ENCODE measurements at regions not wholly inside any gene's neighbourhood (a gene's known extent, or its start where the extent isn't known, plus 50 kb on each side); places are given as distances from the start of the nearest gene placed in this dataset.

GRCh38 chr17:69800870-69801269 is 274.2 kb upstream of the KCNJ16 start:
- Histone ChIP-seq H3K4me3 (ENCODE audit: low read length) (no peak overlapping the region), H3K4me1 (ENCODE audit: control insufficient read depth in 2 of 2, insufficient read depth in 2 of 2, low read length in 2 of 2) (no peaks in the 10 kb centered on the region), H3K27ac (ENCODE audit: low read depth, low read length) (no peak overlapping the region), H3K27me3 (ENCODE audit: control insufficient read depth in 2 of 2, insufficient read depth in 2 of 2, low read length in 2 of 2) (no peaks in the 10 kb centered on the region), H3K9me3 (ENCODE audit: control insufficient read depth in 2 of 3, low read length in 3 of 3) (no peaks in the 10 kb centered on the region), H3K36me3 (ENCODE audit: control insufficient read depth in 2 of 3, insufficient read depth in 3 of 3, low read length in 3 of 3) (no peaks in the 10 kb centered on the region)
- intact Hi-C loops (cut with micrococcal nuclease), result no loop called here
- ChIA-PET CTCF (no interaction called here), POLR2A (no interaction called here)
- H3K36me3 Mint-ChIP-seq, result no peaks in the 10 kb centered on the region
- no peak for ATAC-seq
- H3K9me3 Mint-ChIP-seq, result peaks cover 0 to 23% (median 16%) of the 10 kb centered on the region in 11 donors
- H3K4me3 Mint-ChIP-seq, result no peak overlapping the region
- no peak overlapping the region for H3K27ac Mint-ChIP-seq
- DNase-seq, result no peak
- no peaks in the 10 kb centered on the region for H3K4me1 Mint-ChIP-seq
- no peaks in the 10 kb centered on the region for H3K27me3 Mint-ChIP-seq

DNA sequence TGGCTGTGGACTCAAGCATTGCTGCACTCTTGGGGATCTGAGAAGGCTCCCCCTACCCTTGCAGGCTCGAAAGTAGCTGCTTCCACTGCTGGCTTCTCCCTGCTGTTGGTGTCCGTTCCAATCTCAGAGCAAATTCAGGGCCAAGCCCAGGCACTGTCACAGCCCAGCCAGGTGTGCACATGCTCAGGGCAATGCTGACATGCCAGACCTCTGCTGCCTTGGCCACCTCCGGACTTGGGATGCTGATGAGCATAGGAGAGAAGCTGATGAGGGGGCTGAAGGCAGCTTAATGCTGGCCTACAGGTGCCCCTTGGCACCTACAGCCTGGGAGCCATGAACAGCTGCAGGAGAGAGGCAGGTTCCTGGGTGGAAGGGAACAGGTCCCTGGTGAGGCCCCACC is 273.7 kb upstream of the KCNJ16 start:
- intact Hi-C loops (cut with micrococcal nuclease), result no loop called here
- no peaks in the 10 kb centered on the region for H3K36me3 ChIP-seq (ENCODE audit: control insufficient read depth in 2 of 3, insufficient read depth in 3 of 3, low read length in 3 of 3)
- H3K27ac Mint-ChIP-seq, result no peak overlapping the region
- no peaks in the 10 kb centered on the region for H3K27me3 Mint-ChIP-seq
- H3K4me3 ChIP-seq (ENCODE audit: low read length), result no peak overlapping the region
- POLR2A ChIA-PET, result no interaction called here
- CTCF ChIA-PET, result no interaction called here
- H3K9me3 Mint-ChIP-seq, result peaks cover 0 to 23% (median 16%) of the 10 kb centered on the region in 11 donors
- H3K27me3 ChIP-seq (ENCODE audit: control insufficient read depth in 2 of 2, insufficient read depth in 2 of 2, low read length in 2 of 2), result no peaks in the 10 kb centered on the region
- no peak overlapping the region for H3K27ac ChIP-seq (ENCODE audit: low read depth, low read length)
- no peaks in the 10 kb centered on the region for H3K36me3 Mint-ChIP-seq
- no peak overlapping the region for H3K4me3 Mint-ChIP-seq
- H3K4me1 ChIP-seq (ENCODE audit: control insufficient read depth in 2 of 2, insufficient read depth in 2 of 2, low read length in 2 of 2), result no peaks in the 10 kb centered on the region
- H3K9me3 ChIP-seq (ENCODE audit: control insufficient read depth in 2 of 3, low read length in 3 of 3), result no peaks in the 10 kb centered on the region
- ATAC-seq (no peak), DNase-seq (no peak)
- H3K4me1 Mint-ChIP-seq, result no peaks in the 10 kb centered on the region

DNA sequence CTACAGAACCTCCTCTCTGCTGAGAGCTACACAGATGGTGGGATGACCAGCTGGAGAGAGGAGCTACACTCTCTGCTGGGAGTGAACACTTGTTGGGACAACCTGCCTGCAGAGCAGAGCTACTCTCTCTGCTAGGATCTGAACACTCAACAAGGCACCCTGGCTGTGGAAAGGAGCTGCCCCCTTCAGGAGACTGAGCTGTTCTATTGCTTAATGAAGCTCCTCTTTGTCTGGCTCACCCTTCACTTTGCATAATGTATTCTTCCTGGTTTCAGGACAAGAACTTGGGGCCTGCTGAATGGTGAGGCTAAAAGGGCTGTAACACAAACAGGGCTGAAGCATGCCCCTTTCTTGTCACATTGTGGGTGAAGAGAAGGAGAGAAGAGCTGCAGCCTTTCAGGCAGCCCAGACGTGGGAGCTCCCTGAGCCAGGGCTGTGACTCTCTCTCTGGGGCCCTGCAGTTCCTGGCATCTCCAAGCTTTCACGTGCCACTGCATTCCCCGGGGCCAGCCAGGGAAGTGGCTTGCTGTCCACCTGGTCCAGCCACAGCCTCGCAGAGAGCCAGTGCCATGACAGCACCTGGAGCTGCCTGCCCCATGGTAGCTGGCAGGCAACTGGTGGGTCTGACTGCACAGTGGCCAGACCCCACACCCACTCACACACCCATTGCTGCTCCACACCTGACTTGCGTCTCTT is 272.8 kb upstream of the KCNJ16 start:
- Histone ChIP-seq H3K27ac (ENCODE audit: low read depth, low read length) (no peak overlapping the region), H3K4me1 (ENCODE audit: control insufficient read depth in 2 of 2, insufficient read depth in 2 of 2, low read length in 2 of 2) (no peaks in the 10 kb centered on the region), H3K4me3 (ENCODE audit: low read length) (no peak overlapping the region), H3K36me3 (ENCODE audit: control insufficient read depth in 2 of 3, insufficient read depth in 3 of 3, low read length in 3 of 3) (no peaks in the 10 kb centered on the region), H3K27me3 (ENCODE audit: control insufficient read depth in 2 of 2, insufficient read depth in 2 of 2, low read length in 2 of 2) (no peaks in the 10 kb centered on the region), H3K9me3 (ENCODE audit: control insufficient read depth in 2 of 3, low read length in 3 of 3) (no peaks in the 10 kb centered on the region)
- intact Hi-C loops (cut with micrococcal nuclease), result no loop called here
- no peaks in the 10 kb centered on the region for H3K36me3 Mint-ChIP-seq
- H3K9me3 Mint-ChIP-seq, result peaks cover 0 to 23% (median 16%) of the 10 kb centered on the region in 11 donors
- H3K4me3 Mint-ChIP-seq, result no peak overlapping the region
- no peaks in the 10 kb centered on the region for H3K27me3 Mint-ChIP-seq
- CTCF ChIA-PET, result no interaction called here
- no peaks in the 10 kb centered on the region for H3K4me1 Mint-ChIP-seq
- H3K27ac Mint-ChIP-seq, result no peak overlapping the region
- POLR2A ChIA-PET, result no interaction called here
- DNase-seq (no peak), ATAC-seq (no peak)

GRCh38 chr17:69809331-69809730 is 265.7 kb upstream of the KCNJ16 start:
- Mint-ChIP-seq H3K27ac (no peak overlapping the region), H3K9me3 (peaks cover 0 to 8% (median 0%) of the 10 kb centered on the region in 11 donors), H3K4me1 (no peaks in the 10 kb centered on the region), H3K27me3 (no peaks in the 10 kb centered on the region), H3K36me3 (no peaks in the 10 kb centered on the region), H3K4me3 (no peak overlapping the region)
- H3K36me3 ChIP-seq (ENCODE audit: control insufficient read depth in 2 of 3, insufficient read depth in 3 of 3, low read length in 3 of 3), result no peaks in the 10 kb centered on the region
- DNase-seq (no peak), ATAC-seq (no peak)
- H3K9me3 ChIP-seq (ENCODE audit: control insufficient read depth in 2 of 3, low read length in 3 of 3), result no peaks in the 10 kb centered on the region
- no peaks in the 10 kb centered on the region for H3K4me1 ChIP-seq (ENCODE audit: control insufficient read depth in 2 of 2, insufficient read depth in 2 of 2, low read length in 2 of 2)
- ChIA-PET POLR2A (no interaction called here), CTCF (no interaction called here)
- intact Hi-C loops (cut with micrococcal nuclease), result no loop called here
- no peak overlapping the region for H3K4me3 ChIP-seq (ENCODE audit: low read length)
- no peaks in the 10 kb centered on the region for H3K27me3 ChIP-seq (ENCODE audit: control insufficient read depth in 2 of 2, insufficient read depth in 2 of 2, low read length in 2 of 2)
- H3K27ac ChIP-seq (ENCODE audit: low read depth, low read length), result no peak overlapping the region

- no peaks in the 10 kb centered on the region for H3K9me3 ChIP-seq (ENCODE audit: control insufficient read depth in 2 of 3, low read length in 3 of 3)
- no peak overlapping the region for H3K4me3 Mint-ChIP-seq
- H3K27me3 ChIP-seq (ENCODE audit: control insufficient read depth in 2 of 2, insufficient read depth in 2 of 2, low read length in 2 of 2), result no peaks in the 10 kb centered on the region
- H3K27ac Mint-ChIP-seq, result no peak overlapping the region
- no peaks in the 10 kb centered on the region for H3K27me3 Mint-ChIP-seq
- H3K4me3 ChIP-seq (ENCODE audit: low read length), result no peak overlapping the region
- peaks cover 0 to 3% (median 0%) of the 10 kb centered on the region in 11 donors for H3K9me3 Mint-ChIP-seq
- H3K4me1 ChIP-seq (ENCODE audit: control insufficient read depth in 2 of 2, insufficient read depth in 2 of 2, low read length in 2 of 2), result no peaks in the 10 kb centered on the region
- POLR2A ChIA-PET, result no interaction called here
- no peaks in the 10 kb centered on the region for H3K36me3 ChIP-seq (ENCODE audit: control insufficient read depth in 2 of 3, insufficient read depth in 3 of 3, low read length in 3 of 3)
- CTCF ChIA-PET, result no interaction called here
- no peak for ATAC-seq
- no peaks in the 10 kb centered on the region for H3K36me3 Mint-ChIP-seq
- intact Hi-C loops (cut with micrococcal nuclease), result no loop called here
- no peak overlapping the region for H3K27ac ChIP-seq (ENCODE audit: low read depth, low read length)
- DNase-seq, result no peak
- H3K4me1 Mint-ChIP-seq, result no peaks in the 10 kb centered on the region
Measured at GRCh38 chr17:69810326-69810965, 264.6 kb upstream of the KCNJ16 start.

DNA sequence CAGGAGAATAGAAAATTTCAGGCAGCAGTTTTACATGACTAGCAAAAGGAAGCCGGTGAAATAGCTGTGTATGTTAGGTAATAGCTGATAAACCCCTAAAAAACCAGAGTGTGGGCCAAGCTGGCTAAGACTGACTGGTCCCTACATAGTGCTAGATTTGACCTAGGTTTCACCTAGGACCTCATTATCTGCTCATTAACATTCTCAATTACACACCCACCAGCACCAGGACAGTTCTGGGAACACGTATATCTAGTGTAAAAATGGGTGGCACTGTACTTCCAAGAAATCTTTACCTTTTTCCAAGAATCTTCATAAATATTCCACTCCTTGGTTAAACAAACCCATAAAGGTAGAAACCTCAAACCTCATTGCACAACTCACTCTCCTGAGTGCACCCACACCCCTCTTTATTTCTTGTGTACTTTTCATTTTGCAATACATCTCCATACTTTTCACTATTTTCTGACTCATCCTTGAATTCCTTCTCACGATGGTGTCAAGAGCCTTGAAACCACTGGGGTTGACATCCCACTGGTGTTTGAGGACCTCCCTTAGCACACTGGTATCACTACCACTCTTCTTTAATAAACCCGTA is 262.7 kb upstream of the KCNJ16 start:
- Histone ChIP-seq H3K4me3 (ENCODE audit: low read length) (no peak overlapping the region), H3K9me3 (ENCODE audit: control insufficient read depth in 2 of 3, low read length in 3 of 3) (no peaks in the 10 kb centered on the region), H3K27me3 (ENCODE audit: control insufficient read depth in 2 of 2, insufficient read depth in 2 of 2, low read length in 2 of 2) (no peaks in the 10 kb centered on the region), H3K27ac (ENCODE audit: low read depth, low read length) (no peak overlapping the region), H3K4me1 (ENCODE audit: control insufficient read depth in 2 of 2, insufficient read depth in 2 of 2, low read length in 2 of 2) (no peaks in the 10 kb centered on the region), H3K36me3 (ENCODE audit: control insufficient read depth in 2 of 3, insufficient read depth in 3 of 3, low read length in 3 of 3) (no peaks in the 10 kb centered on the region)
- intact Hi-C loops (cut with micrococcal nuclease), result no loop called here
- H3K9me3 Mint-ChIP-seq, result peaks cover 0 to 6% (median 0%) of the 10 kb centered on the region in 11 donors
- DNase-seq (no peak), ATAC-seq (no peak)
- H3K36me3 Mint-ChIP-seq, result no peaks in the 10 kb centered on the region
- no peak overlapping the region for H3K27ac Mint-ChIP-seq
- no peaks in the 10 kb centered on the region for H3K27me3 Mint-ChIP-seq
- no peak overlapping the region for H3K4me3 Mint-ChIP-seq
- H3K4me1 Mint-ChIP-seq, result no peaks in the 10 kb centered on the region
- ChIA-PET POLR2A (no interaction called here), CTCF (no interaction called here)

GRCh38 chr17:69814031-69814430 is 261.0 kb upstream of the KCNJ16 start:
- H3K4me1 Mint-ChIP-seq, result no peaks in the 10 kb centered on the region
- intact Hi-C loops (cut with micrococcal nuclease), result no loop called here
- H3K36me3 Mint-ChIP-seq, result no peaks in the 10 kb centered on the region
- H3K27me3 Mint-ChIP-seq, result peaks cover 0 to 5% (median 0%) of the 10 kb centered on the region in 5 donors
- H3K27me3 ChIP-seq (ENCODE audit: control insufficient read depth in 2 of 2, insufficient read depth in 2 of 2, low read length in 2 of 2), result no peaks in the 10 kb centered on the region
- POLR2A ChIA-PET, result no interaction called here
- no peak for ATAC-seq
- H3K36me3 ChIP-seq (ENCODE audit: control insufficient read depth in 2 of 3, insufficient read depth in 3 of 3, low read length in 3 of 3), result no peaks in the 10 kb centered on the region
- no peak overlapping the region for H3K27ac ChIP-seq (ENCODE audit: low read depth, low read length)
- no peak for DNase-seq
- no peaks in the 10 kb centered on the region for H3K4me1 ChIP-seq (ENCODE audit: control insufficient read depth in 2 of 2, insufficient read depth in 2 of 2, low read length in 2 of 2)
- no peak overlapping the region for H3K4me3 Mint-ChIP-seq
- no peaks in the 10 kb centered on the region for H3K9me3 ChIP-seq (ENCODE audit: control insufficient read depth in 2 of 3, low read length in 3 of 3)
- H3K27ac Mint-ChIP-seq, result no peak overlapping the region
- peaks cover 0 to 10% (median 0%) of the 10 kb centered on the region in 11 donors for H3K9me3 Mint-ChIP-seq
- H3K4me3 ChIP-seq (ENCODE audit: low read length), result no peak overlapping the region
- CTCF ChIA-PET, result no interaction called here

All from naive thymus-derived CD4-positive, alpha-beta T cell (primary cell).